NCI-H1048 (cell line): ENCODE measurements at regions not wholly inside any gene's neighbourhood (a gene's known extent, or its start where the extent isn't known, plus 50 kb on each side); places are given as distances from the start of the nearest gene placed in this dataset.

Experiments
- DNase-seq: peaks from one replicate; lab custom pipeline; 2025; lab: John Stamatoyannopoulos, UW

DNA sequence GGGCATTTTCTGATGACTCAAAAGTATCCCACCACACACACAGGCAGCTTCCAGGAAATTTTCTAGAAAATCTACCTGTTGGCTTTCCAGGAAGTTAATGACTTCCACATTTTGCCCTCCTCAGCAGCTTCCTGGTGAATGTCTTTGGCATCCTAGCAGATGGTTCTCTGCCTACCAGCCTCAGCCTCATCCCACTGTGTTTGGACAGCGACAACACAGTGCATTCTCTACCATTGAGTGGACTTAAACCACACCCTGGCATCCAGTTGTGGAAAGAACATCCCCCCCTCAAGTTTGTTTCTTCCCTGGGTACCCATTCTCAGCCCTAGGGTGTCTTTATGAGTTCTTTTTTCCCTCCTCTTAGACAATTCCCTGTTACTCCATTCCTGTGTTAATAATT lies 50.8 kb upstream of the GADL1 start:
- DNase-seq: no peak

DNA sequence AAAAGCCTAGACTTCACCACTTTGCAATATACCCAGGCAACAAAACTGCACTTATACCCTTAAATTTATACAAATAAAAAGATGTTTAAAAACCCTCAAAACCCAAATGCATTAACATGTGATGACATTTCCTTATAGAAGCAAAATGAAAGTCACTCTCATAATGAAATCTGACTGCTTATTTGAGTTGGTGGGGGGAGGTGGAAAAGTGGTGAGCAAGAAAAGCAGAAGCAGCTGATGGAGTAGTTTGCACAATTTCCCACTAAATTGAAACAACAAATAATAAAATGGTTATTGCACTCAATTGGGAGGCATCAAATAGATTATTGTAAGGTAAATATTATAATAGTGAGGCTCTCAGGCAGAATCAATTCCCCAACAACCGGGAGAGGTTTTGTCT lies 54.0 kb upstream of the GADL1 start:
- DNase-seq: no peak

DNA sequence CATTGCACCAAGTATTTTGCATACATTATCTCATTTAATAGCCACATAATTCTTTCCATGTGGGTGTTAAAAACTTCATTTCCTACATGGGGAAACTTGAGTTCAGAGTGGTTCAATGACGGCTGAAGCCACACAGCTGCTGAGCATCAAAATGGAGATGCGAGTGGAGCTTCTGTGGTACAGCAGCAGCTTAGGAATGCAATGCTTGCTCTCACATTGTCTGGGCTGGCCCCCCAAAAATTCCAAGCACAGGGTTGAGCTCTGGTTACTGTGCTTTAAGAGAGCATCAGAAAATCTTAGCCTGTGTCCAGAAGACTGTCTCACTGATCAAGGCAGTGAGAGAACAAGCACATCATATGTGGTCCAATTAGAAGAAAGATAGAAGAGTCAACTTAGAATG lies 57.4 kb upstream of the GADL1 start:
- no peak for DNase-seq

DNA sequence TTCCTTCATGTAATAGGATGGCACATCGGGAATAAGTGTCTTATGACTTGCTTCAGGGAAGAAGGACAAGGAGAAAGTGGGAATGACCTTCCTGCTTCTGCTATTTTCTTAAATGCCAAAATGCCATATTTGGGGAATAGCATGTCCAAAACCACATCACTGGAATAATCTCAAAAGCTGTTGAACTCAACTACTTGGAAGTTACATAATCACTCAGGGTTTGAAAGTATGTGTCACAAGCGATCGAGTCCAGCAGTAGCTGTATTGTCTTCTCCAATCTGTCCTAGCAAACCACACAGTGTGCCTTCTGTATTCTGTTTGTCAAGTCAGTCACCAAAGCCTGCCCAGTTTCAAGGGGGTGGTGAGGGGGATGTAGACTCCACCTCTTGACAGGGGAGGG lies 58.3 kb upstream of the GADL1 start:
- DNase-seq: no peak

DNA sequence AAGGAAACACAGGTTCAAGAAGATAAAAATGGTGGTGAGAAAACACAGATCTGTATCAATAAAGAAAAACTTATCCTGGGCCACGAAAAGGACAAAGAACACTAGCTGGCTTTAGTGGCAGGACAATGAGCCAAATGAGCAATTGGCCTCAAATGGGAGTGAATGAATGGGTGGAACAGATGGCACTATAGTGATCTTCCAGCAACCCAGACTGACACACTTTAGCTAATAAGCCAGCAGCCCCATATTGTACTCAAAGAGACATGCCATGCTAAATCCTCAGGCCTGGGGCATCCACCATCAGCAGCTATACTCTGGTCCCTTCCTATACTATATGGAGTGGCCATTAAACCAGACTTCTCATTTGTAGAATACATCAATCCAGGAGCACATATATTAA lies 60.0 kb upstream of the GADL1 start:
- DNase-seq: no peak

DNA sequence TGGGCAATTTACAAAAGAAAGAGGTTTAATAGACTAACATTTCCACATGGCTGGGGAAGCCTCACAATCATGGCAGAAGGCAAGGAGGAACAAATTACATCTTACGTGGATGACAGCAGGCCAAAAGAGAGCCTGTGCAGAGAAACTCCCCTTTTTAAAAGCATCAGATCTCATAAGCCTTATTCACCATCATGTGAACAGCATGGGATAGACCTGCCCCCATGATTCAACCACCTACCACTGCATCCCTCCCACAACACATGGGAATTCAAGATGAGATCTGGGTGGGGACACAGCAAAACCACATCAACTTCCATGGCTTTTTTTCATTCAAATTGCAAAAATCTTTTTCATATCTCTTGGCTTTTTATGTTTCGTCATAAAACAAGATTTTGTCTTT lies 67.6 kb upstream of the GADL1 start:
- DNase-seq: no peak

DNA sequence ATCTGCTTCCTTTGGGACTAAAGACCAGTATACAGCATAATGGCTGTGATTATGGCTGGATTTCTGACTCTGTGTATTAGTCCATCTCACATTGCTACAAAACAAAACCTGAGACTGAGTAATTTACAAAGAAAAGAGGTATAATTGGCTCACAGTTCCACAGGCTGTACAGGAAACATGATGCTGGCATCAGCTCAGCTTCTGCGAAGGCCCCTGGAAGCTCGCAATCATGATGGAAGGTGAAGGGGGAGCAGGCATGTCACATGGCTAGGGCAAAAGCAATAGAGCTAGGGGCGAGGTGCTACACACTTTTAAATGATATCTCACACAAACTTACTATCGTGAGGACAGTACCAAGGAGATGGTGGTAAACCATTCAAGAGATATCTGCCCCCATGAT lies 68.0 kb upstream of the GADL1 start:
- no peak for DNase-seq

DNA sequence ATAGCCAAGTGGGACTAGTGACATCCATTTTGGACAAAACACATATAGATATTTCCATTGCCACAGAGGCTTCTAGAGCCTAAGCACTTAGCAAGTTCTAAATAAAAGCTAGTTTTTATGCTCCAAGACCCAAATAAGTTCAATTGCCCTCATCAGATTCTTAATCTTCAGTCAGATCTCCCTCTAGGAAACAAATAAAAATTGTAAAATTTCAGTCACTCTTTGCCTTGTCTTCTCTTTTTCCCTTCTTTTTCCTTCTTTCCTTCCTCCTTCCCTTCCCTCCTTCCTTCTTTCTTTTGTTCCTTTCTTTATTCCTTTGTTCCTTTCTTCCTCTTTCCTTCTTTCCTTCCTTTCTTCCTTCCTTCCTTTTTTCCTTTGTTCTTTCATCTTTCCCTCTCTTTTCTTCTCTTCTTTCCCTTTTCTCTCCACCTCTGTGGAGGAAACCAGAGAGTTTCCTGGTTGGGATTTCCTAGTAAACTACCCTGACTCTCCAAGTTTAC lies 68.8 kb upstream of the GADL1 start:
- DNase-seq: no peak

DNA sequence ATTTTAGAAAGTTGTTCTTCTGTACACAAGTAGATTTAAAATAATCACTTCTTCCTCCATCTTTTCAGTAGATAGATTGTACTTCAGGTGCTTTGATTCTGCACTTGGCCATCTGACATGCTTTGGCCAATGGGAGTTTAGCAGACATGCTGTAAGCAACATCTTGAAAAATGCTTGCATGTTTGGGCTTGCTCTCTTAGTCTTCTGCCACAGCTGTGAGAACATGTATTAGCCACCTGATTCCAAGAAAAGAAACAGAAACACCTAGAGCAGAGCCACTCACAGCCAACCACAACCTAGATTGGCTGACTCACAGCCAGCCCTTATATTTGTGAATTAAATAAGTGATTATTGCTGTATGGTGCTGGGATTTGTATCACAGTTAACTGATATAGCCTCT lies 70.2 kb upstream of the GADL1 start:
- no peak for DNase-seq

DNA sequence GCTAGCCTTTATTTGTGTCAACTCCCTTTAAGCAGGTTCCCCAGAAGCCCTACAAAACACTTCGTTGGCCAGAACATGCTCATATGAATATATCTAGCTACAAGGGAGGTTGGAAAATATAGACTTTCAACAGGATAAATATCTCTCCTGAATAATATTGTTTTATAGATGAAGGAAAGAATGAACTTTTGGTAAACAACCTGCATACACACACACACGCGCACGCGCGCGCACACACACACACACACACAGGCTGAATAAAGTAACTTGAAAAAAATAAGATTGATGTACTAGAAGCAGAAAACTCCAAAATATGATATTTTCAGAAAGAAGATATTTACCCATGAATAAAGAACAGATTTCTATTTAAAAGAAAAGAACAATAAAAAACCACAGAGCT lies 72.4 kb upstream of the GADL1 start:
- no peak for DNase-seq

DNA sequence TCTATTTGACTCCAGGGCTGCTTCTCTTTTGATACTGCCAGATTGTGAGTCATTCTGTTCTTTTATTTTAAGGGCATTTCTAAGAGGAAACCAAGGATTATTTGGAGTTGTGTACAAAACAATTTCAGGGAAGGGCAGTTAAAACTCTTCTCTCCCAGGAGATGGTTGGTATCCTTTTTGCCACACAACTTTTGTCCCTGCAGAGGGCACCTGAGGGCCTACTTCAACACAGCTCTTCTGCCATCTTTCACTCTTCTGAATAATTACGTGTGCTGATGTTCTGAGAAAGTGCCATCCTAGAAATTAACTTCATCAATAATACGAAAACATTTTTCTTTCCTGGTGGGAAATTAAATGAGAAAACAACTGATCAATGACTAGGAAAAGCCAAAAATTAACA lies 75.7 kb upstream of the GADL1 start:
- no peak for DNase-seq

DNA sequence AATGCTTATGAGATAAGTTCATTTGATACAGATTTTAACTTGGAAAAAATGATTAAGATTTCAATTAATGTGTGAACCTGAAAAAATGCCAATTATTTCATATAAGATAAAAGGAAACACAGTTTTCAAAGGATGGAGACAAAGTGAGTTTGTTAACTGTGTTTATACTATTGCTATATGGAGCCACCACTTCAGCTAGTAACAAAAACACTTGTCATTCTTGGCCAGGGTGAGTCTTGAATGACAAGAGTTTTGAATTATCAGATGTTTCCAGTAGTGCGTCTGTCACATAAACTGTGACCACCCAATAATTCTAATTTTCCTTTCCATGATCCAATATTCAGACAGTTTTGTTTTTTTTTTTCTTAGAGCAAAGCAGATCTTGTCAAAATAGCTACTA lies 78.0 kb upstream of the GADL1 start:
- no peak for DNase-seq

DNA sequence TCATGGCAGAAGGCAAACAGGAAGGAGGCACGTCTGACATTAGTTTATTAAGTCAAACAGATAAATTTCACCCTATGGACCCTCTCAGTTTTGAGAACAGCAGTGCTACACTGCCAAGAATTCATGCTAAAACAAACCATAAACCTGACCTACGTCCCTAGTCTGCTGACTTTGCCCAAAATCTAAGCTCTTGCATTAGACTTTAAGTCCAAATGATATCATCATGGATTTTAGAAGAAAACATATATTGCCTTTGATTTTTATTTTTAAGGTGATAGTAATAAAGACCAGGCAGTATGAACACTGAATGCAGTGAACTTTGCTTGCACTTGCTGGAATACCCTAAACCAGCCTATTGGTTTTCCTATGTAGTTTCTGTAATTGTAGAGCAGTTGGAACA lies 79.6 kb upstream of the GADL1 start:
- no peak for DNase-seq

DNA sequence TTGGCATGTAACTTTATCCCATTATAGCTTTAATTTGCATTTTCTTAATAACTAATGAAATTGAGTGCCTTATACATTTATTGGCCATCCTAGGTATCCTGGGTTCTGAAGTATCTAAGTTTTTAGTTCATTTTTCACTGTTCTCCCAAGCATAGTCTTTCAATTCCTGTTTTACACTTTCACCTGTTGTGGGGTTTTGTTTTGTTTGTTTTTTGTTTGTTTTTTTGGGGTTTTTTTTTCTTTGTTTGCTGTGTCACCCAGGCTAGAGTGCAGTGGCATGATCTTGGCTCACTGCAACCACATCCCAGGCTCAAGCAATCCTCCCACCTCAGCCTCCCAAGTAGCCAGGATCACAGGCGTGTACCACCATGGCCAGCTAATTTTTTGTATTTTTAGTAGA lies 83.1 kb upstream of the GADL1 start:
- no peak for DNase-seq

DNA sequence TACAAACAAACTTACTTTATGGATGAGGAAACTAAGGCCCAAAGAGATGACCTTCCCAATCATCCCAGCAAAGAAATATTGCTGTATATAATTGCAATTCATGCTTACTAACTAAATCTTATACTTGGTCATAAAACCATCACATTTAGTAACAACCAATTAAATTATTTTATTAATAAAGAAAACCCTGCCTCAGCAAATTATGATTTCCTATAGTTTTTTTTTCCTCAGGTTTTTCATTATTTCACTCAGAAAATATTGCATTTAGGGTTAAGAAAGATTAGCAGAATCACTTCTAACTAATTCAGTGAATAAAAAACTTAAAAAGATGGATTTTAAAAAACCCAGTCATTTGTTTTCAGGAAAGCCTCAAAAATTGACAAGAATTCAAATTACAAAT lies 86.5 kb upstream of the GADL1 start:
- DNase-seq: no peak

DNA sequence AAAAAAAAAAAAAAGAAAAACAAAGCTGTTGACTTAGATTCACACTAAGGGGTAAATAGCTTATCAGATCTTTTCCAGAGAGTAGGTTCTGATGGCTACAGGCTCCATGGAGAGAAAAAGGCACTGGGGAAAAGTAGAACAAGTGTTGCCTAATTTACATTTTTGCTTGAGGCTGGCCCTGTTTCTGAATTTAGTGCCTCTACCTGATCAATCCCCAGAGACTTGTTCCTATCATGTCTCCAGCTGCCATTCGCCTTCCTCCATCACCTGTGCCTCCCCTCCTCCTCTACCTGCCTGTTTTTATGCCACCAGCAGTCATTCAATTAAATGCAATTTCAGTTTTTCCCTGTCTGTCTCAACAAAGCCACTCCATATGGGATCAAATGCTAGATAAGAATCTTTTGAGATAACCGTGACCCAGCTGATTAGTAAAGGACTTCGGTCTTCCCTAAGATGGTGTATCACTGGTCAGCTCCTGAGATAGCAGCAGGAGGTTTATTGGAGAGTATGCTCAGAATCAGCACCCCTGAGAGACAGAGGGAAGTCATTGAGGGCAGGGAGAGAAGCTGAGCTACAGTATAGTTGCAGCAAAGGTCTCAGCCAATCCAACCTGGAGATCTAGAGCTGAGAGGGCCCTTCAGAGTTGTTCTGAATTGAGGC lies 88.1 kb upstream of the GADL1 start:
- DNase-seq: no peak

DNA sequence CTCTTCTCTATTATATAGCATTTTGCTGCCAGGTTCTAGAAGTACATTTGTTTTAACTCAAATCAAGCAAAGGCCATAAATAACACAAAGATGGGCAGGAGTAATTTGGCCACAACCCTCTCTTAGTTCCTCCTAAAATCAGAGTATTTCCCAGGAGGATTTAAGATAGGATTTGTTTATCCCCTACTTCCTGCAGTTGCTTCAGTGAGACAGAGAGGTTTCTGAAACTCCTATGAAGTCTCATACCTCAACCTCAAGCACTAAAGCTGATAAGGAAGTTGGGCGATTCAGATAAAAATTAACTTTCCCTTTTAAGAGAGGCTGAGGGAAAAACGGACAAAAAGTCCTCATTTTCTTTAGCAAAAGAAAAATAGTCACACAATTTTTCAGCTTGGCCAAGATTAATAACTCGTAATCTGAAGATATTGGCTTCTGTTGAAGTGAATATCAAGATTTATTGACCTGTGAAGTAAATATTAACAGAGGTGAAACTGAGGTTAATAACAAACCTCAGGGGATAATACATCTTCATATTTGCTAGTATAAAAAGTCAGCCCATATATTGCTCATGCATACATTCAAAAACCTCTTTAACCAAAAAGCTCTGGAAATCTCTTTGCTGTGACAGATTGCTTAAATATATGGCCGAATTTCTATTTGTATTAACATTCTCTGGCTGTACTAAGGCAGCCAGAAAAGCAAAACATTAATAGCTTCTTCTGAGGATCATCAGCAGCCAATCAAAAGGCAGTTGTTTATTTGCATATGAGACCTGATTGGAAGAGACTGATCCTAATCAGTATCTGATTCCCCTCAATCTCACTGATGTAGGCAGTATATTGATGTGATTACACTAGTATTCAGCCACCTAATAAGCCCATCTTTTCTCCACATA lies 90.6 kb upstream of the GADL1 start:
- DNase-seq: no peak

DNA sequence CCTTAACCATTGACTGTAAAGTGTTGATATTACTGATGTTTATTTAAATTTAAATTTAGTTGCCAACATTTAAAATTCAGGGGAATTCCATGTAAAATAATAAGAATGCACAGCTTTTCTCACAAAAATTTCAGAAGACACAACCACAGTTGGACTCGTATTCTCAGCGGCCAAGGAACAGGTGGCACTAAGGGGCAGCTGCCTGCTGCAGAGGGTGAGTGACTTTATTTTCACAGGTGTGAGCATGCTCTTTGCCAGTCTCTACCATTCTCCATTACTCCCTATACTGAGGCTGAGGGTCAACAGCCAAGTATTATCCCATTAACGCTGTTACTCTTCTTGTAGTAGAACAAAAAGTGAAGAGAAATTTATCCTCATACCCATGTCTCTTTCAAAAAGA lies 92.1 kb upstream of the GADL1 start:
- no peak for DNase-seq

DNA sequence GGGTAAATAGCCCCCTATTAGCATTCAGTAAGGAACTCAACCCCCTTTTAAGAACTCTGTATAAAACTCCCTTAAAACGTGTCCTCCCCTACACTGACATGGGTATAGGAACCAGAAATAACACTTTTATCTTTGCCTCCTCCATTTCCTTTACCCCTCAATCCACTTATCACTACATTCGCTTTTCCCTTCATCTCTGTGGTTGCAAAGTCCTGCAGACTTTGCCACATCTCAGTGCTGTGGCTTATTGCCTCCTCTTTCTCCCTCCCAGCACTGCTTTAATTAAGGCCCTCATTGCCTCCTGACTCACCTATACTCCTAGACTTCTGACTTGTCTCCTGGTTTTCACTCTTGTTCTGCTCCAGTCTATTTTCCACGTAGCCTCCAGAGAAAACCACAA lies 94.3 kb upstream of the GADL1 start:
- no peak for DNase-seq

DNA sequence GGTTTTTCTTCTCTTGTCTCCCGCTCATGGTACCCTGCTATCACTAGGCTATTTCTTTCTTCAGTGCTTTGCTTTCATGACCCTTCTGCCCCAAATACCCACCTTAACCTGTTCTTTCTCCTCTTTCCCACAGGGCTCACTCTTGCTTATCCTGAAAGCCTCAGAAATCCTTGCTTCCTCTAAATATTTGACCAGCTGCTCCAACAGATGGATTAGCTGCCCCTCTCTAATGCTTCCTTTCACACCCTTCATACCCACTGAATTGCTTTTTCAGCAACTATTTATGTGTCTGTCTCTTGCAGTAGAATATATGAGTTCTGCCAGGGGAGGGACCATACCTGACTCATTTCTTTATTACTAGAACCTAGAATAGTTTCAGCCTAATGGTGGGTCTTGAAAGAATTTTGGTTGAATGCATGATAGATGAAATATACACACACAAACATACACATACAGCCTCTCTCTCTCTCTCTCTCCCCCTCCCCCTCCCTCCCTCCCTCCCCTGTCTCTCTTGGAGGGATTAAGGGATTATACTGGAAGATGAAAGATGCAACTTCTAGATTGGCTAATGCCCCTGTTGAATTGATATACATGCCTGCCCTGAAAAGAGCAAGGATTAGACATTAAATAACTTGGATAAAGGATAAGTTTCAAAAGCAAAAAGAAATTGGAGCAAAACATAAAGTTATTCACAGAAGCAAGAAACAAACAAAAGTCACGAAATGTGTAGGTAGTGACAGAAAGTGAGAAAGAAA lies 95.0 kb upstream of the GADL1 start:
- DNase-seq: no peak

DNA sequence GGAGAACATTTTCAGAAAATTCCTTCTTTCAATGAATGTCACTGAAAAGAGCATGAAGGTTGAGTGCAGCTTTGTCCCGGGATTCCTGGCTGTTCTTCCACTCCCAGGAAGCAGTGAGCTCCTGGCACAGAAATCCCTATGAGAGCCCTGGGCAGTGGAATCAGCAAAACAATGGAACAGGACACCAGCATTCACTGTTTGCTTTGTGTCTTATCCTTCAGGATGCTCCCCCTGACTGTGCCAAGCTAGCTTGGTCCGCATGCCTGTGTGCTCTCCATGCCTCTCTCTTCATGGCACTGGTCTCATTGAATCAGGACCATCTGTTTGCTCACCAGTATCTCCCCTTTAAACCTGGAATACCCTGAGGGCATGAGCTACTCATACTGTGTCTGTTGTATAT lies 102.0 kb upstream of the GADL1 start:
- DNase-seq: no peak

DNA sequence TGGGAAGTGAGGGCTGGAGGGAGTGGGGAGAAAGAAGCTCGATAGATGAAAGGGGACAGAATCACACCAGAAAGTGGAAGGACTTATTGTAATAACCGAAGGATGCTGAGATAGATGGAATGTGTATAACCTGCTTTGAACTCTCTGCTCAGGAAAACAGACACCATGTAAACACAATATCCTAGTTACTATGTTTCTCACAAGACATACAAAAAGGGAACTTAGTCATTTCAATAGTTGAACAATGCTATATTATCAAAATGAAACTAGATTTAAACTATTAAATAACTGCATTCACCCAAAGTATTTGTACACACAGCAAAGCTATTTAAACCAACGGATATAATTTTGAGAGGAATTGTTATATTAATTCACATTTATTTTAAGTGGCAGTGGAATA lies 108.3 kb upstream of the GADL1 start:
- DNase-seq: no peak
